CD4-positive, alpha-beta T cell treated with Interleukin-12 subunit alpha and Interleukin-12 subunit beta, for 1 hour (primary cell): ENCODE measurements at regions not wholly inside any gene's neighbourhood (a gene's known extent, or its start where the extent isn't known, plus 50 kb on each side); places are given as distances from the start of the nearest gene placed in this dataset.
"Not testable (repeated sequence)": the region's sequence is repeated elsewhere in the genome, so short reads cannot be mapped to it uniquely, and the experiment has no call there.

ENCODE experiments used
- DNase-seq: peaks from one replicate; pipeline ENCODE4 v3.0.0-alpha.2; 2020

DNA sequence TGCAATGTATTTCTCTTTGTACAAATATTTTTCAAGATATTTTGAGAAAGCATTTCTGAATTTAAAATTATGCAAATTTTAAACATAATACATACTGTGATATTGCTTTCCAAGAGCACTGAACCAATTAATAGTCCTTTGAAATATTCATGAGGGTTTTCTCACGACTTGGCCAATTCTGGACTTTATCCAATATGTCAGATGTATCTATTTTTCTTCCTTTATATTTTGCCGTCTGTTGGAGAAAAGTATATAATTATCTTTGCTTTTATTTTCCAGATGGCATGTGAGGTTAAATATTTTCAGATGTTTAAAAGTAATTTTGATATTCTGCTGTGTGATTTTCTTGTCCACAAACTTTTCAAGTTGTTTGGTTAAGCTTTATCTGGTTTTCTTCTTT is 378.9 kb downstream of the SLCO4C1 start:
- no peak for DNase-seq

DNA sequence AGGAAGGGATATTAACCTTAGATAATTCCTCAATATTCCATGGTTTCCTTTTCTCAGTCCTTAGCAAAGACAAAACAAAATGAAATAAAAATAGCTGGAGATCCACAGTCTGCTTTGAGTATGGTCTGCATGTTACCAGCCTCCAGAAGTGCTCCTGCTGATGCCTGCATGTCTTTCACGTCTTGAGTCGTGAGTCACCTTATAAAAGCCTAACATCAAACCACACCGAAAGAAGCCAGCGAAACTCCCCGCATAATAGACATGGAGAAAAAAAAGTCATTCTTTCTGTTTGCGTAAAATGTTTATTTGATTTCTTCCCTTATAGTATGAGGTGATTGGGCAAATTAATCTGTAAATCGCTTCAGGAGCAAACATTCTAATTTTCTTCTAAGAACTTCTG is 380.5 kb downstream of the SLCO4C1 start:
- no peak for DNase-seq

DNA sequence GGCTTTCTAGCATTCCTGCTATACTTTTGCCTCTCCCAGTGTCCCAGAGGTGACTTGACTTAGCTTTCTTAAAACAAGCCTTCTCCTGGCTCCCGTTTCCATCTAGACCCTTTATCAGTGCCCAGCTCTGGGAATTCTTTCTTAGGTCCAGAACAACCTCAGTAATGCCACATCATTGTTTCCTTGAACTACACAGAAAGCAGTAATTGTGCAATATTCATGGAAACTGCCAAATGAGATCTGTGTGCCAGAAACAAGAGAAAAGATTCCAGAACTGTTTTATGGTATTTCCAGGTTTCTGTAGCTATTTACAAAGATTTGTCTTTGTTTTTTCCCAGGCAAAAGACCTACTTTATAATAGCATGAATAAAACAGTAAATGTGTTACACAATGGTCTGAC is 391.3 kb downstream of the SLCO4C1 start:
- no peak for DNase-seq

DNA sequence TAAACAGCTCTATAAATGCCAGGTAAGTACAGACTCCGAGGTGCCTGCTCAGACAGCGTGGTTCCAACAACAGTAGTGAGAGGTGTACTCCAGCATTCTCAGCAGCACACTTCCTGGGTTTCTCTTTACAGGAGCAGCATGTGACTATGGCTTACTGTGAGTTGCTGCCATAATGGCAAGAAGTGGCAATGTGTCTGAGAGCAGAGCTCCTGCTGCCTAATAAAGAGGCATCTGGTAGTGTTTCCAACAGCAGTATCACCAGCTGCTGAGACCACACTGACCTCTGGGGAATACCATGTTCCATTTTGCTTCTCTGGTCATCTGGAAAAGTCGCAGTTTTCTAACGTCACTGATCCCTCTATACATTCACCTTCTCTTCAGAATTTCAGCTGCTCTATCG is 398.2 kb downstream of the SLCO4C1 start:
- no peak for DNase-seq

DNA sequence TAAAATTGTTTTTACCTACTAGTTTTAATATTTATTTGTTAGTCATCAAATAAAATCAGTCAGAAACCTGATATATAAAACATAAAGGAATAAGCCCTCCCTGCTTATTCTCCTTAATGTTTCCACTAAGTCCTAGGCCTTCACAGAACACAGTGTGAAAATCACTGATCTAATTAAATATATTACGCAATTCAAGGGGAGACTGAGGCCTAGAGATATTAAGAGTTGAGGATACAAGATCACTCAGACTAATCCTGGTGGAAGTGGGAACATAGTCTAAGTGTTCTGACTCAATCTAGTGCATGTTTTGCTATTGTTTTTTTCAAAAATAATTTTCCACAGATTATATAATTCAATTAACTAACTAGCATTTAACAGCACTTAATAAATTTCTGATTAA is 401.1 kb downstream of the SLCO4C1 start:
- DNase-seq = no peak

DNA sequence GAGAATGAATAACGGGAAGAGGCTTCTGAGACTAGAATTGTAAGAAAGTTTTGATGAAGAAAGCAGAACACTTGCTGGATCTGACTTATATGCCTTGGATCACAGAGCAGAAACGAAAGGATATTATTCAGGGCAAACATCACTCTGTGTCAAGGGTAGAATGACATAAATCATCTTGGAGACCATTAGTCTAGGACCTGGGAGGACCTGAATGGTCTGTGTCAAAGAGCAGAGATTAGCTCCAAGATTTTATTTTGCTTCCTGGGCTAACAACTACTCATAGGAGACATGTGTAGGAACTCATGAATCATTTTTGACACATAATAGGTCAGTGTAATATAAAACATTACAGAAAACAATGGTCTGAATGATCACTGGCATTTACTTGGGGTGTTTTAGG is 417.9 kb downstream of the SLCO4C1 start:
- no peak for DNase-seq

DNA sequence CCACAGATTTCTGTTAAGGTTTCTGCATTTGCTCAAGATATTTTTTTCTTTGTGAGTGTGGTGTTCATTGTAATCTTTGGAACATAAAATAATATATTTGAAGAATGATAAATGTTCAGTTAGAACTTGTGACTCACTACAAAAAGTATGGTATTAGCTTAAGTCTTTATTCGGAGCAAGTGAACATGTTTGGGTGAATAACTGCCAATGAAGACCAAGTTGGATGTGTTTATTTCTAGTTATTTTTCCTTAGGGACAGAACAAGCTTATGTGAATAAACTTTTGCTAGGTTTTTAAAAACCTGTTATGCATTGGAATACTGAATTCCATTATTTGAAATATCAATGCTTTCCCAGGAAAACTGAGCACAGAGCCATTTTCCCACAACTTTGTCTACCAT is 418.6 kb downstream of the SLCO4C1 start:
- DNase-seq = no peak

DNA sequence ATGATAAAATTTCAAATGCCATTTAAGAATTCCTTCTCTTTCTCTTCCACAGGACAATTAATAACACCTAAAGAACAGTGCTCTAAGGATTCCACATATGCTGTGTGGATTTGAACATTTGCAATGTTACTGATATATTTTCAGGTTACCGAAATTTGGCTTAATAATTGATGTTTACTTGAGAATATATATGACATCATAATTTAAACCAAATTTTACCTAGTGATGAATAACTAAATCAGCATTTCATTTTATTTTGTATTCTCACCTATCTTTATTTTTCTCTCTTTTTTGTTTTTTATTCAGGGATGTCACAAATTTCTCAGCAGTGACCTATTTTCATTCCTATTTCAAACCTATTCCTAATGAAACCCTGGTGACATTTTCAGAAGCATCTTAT is 429.6 kb downstream of the SLCO4C1 start:
- DNase-seq = no peak

DNA sequence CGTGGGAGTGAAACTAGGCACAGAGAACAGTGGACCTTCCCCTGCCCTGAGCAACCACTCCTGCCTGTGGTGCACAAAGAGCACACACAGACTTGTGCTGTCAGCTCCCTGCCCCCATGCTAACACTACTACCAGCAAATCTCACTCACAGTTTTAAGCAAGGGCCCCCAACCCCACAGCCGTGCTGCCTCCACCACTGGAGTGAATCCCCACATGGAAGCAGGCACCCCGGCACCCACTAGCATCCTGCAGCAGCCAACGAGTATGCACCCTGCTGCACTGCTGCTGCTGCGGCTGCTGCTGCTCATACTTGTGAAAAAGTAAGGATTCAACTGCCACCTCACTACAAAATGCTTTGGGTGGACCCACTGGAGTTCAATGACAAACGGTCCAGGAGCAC is 435.5 kb downstream of the SLCO4C1 start:
- no peak for DNase-seq

DNA sequence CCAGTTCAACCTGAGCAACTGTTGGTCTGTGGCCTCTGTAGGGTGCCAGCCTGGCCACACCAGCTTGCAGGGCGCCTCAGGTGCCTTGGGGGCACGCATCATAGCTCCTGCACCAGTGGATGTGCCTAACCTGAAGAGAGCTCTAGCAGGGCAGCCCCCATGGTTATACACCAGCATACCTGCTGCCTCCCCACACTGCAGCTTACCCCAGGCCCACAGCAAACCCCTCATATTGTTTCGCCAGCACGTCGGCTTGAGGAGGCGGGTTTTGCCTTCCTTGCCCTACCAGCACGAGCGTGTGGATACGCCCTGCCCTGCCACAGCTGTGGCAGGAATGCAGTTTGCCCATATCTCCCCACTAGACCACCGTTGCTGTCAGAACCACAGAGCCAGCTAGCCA is 435.9 kb downstream of the SLCO4C1 start:
- no peak for DNase-seq

DNA sequence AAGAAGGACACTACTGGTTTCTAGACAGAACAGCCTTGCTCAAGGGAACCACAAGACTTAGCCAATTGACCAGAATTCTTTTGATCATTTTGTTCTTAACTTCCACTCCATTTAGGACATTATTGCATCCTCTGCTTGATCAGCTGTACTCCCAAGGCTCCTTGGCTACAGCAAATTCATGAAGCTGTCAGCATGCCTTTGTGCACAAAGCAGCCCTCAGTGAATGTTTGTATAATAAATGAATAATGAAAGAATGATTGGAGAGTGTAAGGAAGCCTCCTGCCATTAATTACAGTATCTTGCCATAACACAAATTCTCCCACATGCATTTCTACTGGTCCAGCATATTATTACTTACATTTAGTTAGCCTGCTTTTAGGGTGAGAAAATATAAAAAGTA is 449.6 kb downstream of the SLCO4C1 start:
- no peak for DNase-seq

DNA sequence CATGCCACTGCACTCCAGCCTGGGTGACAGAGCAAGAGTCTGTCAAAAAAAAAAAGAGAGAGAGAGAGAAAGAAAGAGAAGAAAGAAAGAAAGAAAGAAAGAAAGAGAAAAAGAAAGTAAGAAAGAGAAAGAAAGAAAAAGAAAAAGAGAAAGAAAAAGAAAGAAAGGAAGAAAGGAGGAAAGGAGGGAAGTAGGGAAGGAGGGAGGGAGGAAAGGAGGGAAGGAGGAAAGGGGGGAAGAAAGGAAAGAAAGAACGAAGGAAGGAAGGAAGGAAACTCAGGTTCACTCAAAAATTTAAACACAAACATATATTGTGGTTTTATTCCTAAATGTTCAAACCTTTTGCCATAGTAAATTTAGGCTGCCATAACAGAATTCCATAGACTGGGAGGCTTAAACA is 453.0 kb downstream of the SLCO4C1 start:
- no peak for DNase-seq

DNA sequence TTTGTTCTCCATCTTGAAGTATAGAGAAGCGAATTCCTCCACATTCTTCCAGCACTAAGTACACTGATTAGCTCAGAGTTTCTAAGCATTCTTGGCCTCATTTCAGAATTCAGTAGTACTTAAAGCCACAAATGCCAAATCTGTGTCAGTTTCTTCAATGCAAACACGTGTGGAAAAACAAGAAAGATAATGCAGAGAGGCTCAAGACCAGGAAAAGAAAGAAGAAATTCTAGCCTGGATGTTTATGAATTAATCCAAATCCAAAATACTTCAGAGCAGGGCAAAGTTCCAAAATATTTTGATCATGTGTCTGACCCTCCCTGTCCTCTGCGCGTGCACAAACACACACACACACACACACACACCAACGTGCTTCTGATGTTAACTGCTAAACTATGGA is 457.6 kb downstream of the SLCO4C1 start:
- no peak for DNase-seq

DNA sequence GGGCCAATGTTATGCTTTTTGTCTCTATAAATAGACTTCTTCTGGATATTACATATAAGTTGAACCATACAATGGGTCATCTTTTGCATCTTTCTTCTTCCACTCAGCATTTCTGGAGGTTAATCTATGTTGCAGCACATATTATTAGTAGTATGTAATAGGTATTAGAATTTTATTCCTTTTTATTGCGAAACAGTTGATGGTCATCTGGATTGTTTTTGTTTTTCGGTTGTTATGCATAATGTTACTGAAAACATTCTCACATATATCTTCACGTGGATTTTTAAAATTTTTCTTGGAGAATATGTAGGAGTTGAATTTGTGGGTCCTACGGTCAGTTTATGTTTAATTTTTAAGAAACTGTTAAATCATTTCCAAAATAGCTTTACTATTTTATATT is 466.8 kb downstream of the SLCO4C1 start:
- no peak for DNase-seq

DNA sequence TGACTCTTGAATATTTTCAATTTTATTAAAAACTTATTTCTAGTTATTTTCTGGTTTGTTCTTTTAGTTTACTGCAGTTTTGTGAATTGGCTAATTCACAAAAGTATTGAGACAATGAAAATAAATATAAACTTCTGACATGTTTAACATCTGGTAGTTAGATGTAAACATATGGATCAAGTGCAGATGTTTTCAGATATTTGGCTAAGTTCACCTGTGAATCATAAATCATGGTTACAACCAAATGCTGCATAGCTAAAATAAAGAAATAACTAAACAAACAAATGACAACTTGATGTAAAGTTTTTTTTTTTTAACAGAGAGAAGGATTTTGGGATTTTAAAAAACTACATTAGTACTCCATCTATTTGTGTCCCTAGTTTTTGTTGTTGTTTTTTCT is 484.6 kb downstream of the SLCO4C1 start:
- DNase-seq = no peak

DNA sequence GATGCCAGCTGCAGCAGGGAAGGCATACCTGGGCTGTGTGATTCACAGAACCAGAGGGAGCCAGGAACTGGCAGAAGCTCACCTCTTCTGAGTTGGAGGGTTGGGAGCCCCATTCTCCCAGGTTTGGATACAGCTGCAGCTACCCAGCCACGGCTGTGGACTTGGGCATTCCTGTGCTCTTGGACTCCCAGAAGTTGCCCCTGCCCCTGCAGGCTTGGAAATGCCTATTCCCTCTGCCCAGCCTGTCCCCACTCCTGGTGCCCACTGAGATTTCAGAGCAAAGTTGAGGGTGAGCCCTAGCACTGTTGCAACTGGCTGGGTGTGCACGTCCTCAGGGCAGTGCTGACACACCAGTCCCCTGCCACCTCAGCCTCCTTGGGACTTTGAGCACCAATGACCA is 489.7 kb downstream of the SLCO4C1 start:
- DNase-seq = no peak

DNA sequence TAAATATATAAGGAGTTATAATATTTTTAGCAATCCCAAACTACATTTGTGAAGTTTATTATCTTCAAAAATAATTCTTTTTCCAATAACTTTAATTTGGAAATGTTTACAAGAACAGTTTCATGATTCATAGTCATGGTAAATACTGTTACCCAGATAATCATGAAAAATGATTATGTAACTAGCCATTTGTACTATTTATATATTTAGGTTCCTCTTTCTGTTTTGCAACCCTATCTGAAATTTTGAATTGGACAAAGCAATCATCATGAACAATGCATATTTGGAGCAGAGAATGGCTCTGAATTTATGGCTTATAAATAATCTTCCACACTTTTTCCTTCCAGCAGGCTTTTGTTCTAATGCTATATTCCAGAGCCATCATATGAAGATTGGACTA is 499.7 kb downstream of the SLCO4C1 start:
- no peak for DNase-seq

DNA sequence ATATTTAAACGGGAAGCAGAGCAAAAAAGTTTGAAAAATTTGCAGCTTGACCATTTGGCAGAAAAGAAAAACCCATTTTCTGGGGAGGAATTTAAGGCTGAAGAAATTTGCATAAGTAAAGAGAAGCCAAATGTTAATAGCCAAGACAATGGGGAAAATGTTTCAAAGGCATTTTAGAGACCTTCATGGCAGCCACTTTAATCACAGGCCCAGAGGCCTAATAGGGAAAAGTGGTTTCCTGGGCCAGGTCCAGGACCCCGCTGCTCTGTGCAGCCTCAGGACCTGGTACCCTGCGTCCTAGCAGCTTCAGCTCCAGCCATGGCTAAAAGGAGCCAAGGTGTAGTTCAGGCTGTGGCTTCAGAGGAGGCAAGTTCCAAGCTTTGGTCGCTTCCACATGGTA is 507.3 kb downstream of the SLCO4C1 start:
- no peak for DNase-seq

DNA sequence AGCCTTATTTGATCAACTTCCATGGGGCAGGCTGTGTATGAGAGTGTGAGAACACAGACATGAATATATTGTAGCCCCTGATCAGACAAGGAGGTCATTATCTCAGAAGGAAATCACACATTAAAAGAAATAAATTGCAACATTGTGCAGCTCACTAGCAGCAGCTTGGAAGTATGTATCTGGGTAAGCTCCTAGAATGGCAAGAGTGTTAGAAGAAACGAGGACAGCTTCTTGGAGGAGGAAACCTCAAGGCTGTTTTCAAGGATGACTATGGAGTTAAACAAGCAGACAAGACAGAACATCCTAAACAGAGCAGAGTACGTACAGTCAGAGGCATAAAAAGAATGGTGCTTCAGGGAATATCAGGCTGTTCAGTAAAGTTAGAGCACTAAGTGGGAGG is 511.0 kb downstream of the SLCO4C1 start:
- no peak for DNase-seq

DNA sequence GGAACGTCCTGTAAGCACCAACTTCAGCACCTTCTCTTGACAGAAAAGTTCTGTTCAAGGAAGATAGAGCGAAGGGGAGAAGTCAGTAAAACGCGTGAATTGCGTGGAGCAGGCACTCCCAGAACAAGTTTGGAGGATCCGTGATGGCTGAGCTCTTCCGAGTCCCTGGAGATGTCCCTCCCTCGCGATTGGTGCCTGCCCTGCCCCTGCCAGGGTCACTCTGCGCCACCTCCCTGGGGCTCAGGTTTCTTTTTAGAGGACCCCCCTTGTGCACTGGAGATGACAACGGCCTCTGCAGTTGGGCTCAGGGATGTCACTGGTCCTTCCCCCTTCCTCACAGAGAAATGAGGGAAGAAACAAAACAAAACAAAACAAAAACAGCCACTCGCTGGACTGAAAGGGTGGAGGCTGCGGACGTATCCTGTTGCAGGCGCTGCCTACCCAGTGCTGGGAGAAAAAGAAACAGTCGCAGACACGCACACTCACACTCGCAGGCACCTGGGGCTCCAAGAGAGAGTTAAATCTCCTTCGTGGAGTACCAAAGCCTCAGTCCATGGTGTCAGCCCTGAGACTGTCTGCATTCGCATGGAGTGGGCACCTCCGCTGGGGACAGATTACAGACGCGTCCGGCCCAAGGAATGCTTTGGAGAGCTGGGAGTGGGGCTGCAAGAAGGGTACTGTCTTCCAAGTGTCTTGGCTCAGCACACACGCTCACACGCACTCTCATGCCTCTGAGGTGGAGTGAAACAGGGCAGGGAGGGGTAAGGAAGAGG is 512.7 kb downstream of the SLCO4C1 start:
- no peak for DNase-seq

DNA sequence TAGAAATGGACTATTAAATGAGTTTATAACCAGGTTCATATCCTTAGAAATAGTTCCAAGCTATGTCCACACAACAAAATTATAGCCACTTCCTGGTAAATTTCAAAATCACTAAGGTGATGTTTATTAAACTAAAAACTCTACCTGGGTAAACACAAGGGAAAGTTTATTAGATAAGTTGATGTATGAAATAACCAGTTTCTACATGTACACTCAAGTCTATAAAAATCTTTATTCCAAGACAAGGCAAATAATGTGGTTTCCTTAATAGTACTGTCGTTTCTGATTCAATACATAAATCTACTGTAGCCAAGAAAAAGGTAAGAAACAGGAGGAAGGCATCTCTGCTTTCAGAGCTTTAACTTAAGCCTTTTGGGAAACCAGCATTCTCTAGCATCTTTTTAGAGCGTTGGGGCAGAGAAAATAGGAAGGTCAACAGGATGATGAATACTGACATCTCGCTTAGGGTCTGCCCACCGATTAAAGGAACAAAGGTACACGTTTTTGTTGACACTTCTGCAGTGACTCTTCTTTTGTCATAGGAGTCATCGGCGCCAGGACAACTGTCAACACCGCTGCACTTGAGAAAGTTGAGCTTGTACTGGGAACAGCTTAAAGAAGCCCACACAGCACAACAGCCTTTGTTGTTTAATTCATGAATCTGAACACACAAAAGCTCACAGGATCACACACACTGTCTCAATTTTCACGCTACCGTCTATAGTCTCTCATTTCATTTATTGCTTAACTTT is 513.6 kb downstream of the SLCO4C1 start:
- DNase-seq = no peak

DNA sequence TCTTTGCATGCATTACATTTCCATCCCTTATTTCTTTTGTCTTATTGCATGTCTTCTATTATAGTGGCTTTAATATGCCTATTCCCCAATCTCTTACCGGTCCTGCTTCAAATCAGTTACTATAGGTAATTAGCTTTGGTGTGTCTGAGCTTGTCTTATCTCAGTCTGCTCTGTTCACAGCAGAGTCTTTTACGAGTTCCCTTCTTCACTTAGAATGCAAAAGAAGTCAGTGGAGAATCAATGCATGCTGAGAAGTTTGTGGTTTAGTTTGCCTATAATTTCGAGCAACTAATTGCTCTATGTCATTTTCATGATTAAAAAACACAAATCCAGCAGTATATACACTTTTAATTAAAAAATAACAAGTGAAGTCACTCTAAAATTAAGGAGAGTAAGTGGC is 545.0 kb downstream of the SLCO4C1 start:
- DNase-seq = no peak

DNA sequence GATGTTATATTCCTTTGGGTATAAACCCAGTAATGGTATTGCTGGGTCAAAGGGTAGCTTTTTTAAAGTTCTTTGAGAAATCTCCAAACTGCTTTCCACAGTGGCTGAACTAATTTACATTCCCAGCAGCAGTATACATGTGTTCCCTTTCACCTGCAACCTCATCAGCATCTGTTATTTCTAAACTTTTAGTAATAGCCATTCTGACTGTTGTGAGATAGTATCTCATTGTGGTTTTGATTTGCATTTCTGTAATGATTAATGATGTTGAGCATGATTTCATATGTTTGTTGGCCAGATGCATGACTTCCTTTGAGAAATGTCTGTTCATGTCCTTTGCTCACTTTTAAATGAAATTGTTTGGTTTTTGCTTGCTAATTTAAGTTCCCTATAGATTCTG is 553.1 kb downstream of the SLCO4C1 start:
- not testable (repeated sequence) for DNase-seq

DNA sequence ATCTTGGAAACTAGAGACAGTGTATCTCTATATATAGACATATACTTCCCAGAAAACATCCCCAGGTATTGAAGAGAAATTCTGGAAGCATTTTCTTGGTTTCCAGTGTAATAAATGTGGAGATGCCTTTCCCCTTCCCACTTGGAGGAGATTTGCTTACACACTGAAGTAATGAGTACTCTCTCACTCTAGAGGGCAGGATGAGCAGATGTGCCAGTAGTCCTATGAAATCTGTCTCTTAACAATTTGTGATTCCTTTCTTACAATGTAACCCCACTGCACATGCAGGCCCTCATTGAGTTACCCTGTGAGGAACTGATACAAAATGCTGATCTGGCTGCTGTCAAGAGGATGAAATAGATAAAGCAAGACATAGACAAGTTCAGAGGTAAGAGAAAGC is 567.2 kb downstream of the SLCO4C1 start:
- DNase-seq = no peak

DNA sequence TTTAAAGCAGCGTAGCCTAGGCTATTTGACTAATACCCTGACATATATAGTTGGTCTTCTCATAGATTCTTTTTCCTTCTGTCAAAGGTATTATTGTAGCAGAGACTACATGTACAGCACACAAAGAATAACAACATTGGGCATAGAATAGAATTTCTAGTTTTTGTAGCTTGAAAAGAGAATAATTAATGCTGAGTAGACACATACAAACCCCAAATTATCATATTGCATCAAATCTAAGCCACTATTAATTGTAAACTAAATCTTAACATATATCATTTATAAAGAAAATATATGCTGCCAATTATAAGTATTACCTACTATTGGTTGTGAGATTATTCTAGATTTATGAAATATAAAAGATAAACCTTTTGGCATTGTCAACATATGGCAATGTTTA is 574.5 kb downstream of the SLCO4C1 start:
- DNase-seq = no peak
